ENCODE measurements at regions not wholly inside any gene's neighbourhood (a gene's known extent, or its start where the extent isn't known, plus 50 kb on each side); places are given as distances from the start of the nearest gene placed in this dataset.

GRCh38 chr3:118682921-118683320 lies 351.7 kb downstream of the IGSF11 start:
- DNase-seq (ENCODE audit: low read depth) = no peak
- no peak for TF ChIP-seq CTCF (IDR thresholded peaks at IDR 0.05; ENCODE audit: control insufficient read depth, insufficient read depth, low read depth, low read length, missing control alignments)
- no peak overlapping the region for H3K4me3 ChIP-seq (ENCODE audit: control insufficient read depth, low read depth, low read length)

- no peak for TF ChIP-seq CTCF (IDR thresholded peaks at IDR 0.05; ENCODE audit: control insufficient read depth, insufficient read depth, low read depth, low read length, missing control alignments)
- no peak overlapping the region for H3K4me3 ChIP-seq (ENCODE audit: control insufficient read depth, low read depth, low read length)
- DNase-seq (ENCODE audit: low read depth) = no peak
Observed at GRCh38 chr3:118683636-118684035, 351.0 kb downstream of the IGSF11 start.

GRCh38 chr3:118688396-118688884 lies 346.2 kb downstream of the IGSF11 start:
- DNase-seq (ENCODE audit: low read depth) = no peak
- no peak overlapping the region for H3K4me3 ChIP-seq (ENCODE audit: control insufficient read depth, low read depth, low read length)
- TF ChIP-seq CTCF (IDR thresholded peaks at IDR 0.05; ENCODE audit: control insufficient read depth, insufficient read depth, low read depth, low read length, missing control alignments) = no peak

- no peak for DNase-seq (ENCODE audit: low read depth)
- TF ChIP-seq CTCF (IDR thresholded peaks at IDR 0.05; ENCODE audit: control insufficient read depth, insufficient read depth, low read depth, low read length, missing control alignments) = no peak
Observed at GRCh38 chr3:118692416-118692815, 342.2 kb downstream of the IGSF11 start.

GRCh38 chr3:118705487-118706219 lies 329.0 kb downstream of the IGSF11 start:
- H3K4me3 ChIP-seq (ENCODE audit: control insufficient read depth, low read depth, low read length) = no peak overlapping the region
- DNase-seq (ENCODE audit: low read depth) = no peak
- no peak for TF ChIP-seq CTCF (IDR thresholded peaks at IDR 0.05; ENCODE audit: control insufficient read depth, insufficient read depth, low read depth, low read length, missing control alignments)

More at GRCh38 chr3:118692416-118692815, 342.2 kb downstream of the IGSF11 start:
- no peak overlapping the region for H3K4me3 ChIP-seq (ENCODE audit: control insufficient read depth, low read depth, low read length)

GRCh38 chr3:118707991-118708390 lies 326.7 kb downstream of the IGSF11 start:
- H3K4me3 ChIP-seq (ENCODE audit: control insufficient read depth, low read depth, low read length) = no peak overlapping the region
- DNase-seq (ENCODE audit: low read depth) = no peak
- no peak for TF ChIP-seq CTCF (IDR thresholded peaks at IDR 0.05; ENCODE audit: control insufficient read depth, insufficient read depth, low read depth, low read length, missing control alignments)
